Body of pancreas (tissue), 4 donors: ENCODE measurements at regions not wholly inside any gene's neighbourhood (a gene's known extent, or its start where the extent isn't known, plus 50 kb on each side); places are given as distances from the start of the nearest gene placed in this dataset.

Experiments used
- CTCF ChIP-seq, 7 experiments: fragments of 450-650 bp in 4 of 7; fragments of 200-600 bp in 3 of 7; sonication (generic) in 3 of 7; IDR thresholded peaks; one replicate each; pipeline ENCODE4 v1.5.1; 2016 to 2019; ENCODE audit warnings: antibody characterized with exemption in 7 of 7
- POLR2A ChIP-seq, 3 donors: fragments of 450-650 bp; IDR thresholded peaks; one replicate each; pipeline ENCODE4 v1.6.1; 2016; ENCODE audit warnings: antibody characterized with exemption in 3 of 3, mild to moderate bottlenecking in 2 of 3

GRCh38 chr17:63124958-63125357 lies 158.9 kb downstream of the TANC2 start:
- TF ChIP-seq CTCF (IDR thresholded peaks at IDR 0.05) (no peak), POLR2A (IDR thresholded peaks at IDR 0.05) (no peak)
